Medulla oblongata (tissue), 1 donor: ENCODE measurements at regions not wholly inside any gene's neighbourhood (a gene's known extent, or its start where the extent isn't known, plus 50 kb on each side); places are given as distances from the start of the nearest gene placed in this dataset.
"Not testable (repeated sequence)": the region's sequence is repeated elsewhere in the genome, so short reads cannot be mapped to it uniquely, and the experiment has no call there.

Source experiments
- DNase-seq: peaks from one replicate; pipeline ENCODE4 v3.0.0-alpha.2; 2015; ENCODE audit errors: extremely low spot score

- DNase-seq = no peak
Observed at GRCh38 chr13:86572115-86572514, 772.9 kb upstream of the SLITRK6 start.

GRCh38 chr13:86579662-86580061 is 780.4 kb upstream of the SLITRK6 start:
- DNase-seq = no peak

- no peak for DNase-seq
Observed at GRCh38 chr13:86581706-86582105, 782.5 kb upstream of the SLITRK6 start.

- DNase-seq = no peak
Observed at GRCh38 chr13:86584301-86584700, 785.1 kb upstream of the SLITRK6 start.

- no peak for DNase-seq
Observed at GRCh38 chr13:86585835-86586234, 786.6 kb upstream of the SLITRK6 start.

- no peak for DNase-seq
Observed at GRCh38 chr13:86591862-86592261, 792.6 kb upstream of the SLITRK6 start.

GRCh38 chr13:86601351-86601750 is 802.1 kb upstream of the SLITRK6 start:
- DNase-seq = no peak

- DNase-seq = no peak
Observed at GRCh38 chr13:86606264-86606663, 807.0 kb upstream of the SLITRK6 start.

GRCh38 chr13:86608701-86609100 is 809.5 kb upstream of the SLITRK6 start:
- DNase-seq = no peak

- DNase-seq = no peak
Observed at GRCh38 chr13:86633346-86633745, 834.1 kb upstream of the SLITRK6 start.

GRCh38 chr13:86651171-86651570 is 852.0 kb upstream of the SLITRK6 start:
- not testable (repeated sequence) for DNase-seq

GRCh38 chr13:86653009-86653408 is 853.8 kb upstream of the SLITRK6 start:
- DNase-seq = no peak

GRCh38 chr13:86655561-86655960 is 856.3 kb upstream of the SLITRK6 start:
- no peak for DNase-seq

GRCh38 chr13:86660090-86660489 is 860.9 kb upstream of the SLITRK6 start:
- DNase-seq = no peak

GRCh38 chr13:86665842-86666241 is 866.6 kb upstream of the SLITRK6 start:
- DNase-seq = no peak

GRCh38 chr13:86673931-86674431 is 874.8 kb upstream of the SLITRK6 start:
- no peak for DNase-seq

- no peak for DNase-seq
Observed at GRCh38 chr13:86681223-86681622, 882.0 kb upstream of the SLITRK6 start.

- no peak for DNase-seq
Observed at GRCh38 chr13:86684402-86684801, 885.2 kb upstream of the SLITRK6 start.

GRCh38 chr13:86689911-86690310 is 890.7 kb upstream of the SLITRK6 start:
- no peak for DNase-seq

GRCh38 chr13:86692291-86692690 is 893.1 kb upstream of the SLITRK6 start:
- no peak for DNase-seq

- no peak for DNase-seq
Observed at GRCh38 chr13:86710013-86710412, 910.8 kb upstream of the SLITRK6 start.

GRCh38 chr13:86710896-86711295 is 911.7 kb upstream of the SLITRK6 start:
- no peak for DNase-seq

- no peak for DNase-seq
Observed at GRCh38 chr13:86714495-86714894, 915.3 kb upstream of the SLITRK6 start.

- no peak for DNase-seq
Observed at GRCh38 chr13:86725105-86725504, 925.9 kb upstream of the SLITRK6 start.

GRCh38 chr13:86729206-86729605 is 930.0 kb upstream of the SLITRK6 start:
- DNase-seq = no peak
